ENCODE measurements at regions not wholly inside any gene's neighbourhood (a gene's known extent, or its start where the extent isn't known, plus 50 kb on each side); places are given as distances from the start of the nearest gene placed in this dataset.

- no peak for DNase-seq
Observed at GRCh38 chr22:23000657-23001347, 69.5 kb upstream of the GNAZ start.

- no peak for DNase-seq
Observed at GRCh38 chr22:23001463-23001862, 68.9 kb upstream of the GNAZ start.

- no peak for DNase-seq
Observed at GRCh38 chr22:23002612-23003180, 67.6 kb upstream of the GNAZ start.

- no peak for DNase-seq
Observed at GRCh38 chr22:23007823-23008222, 62.5 kb upstream of the GNAZ start.

- no peak for DNase-seq
Observed at GRCh38 chr22:23008896-23009295, 61.4 kb upstream of the GNAZ start.
